Dedifferentiated amniotic fluid mesenchymal stem cell (primary cell): ENCODE measurements at regions not wholly inside any gene's neighbourhood (a gene's known extent, or its start where the extent isn't known, plus 50 kb on each side); places are given as distances from the start of the nearest gene placed in this dataset.
A peak's percentile ranks its signal among the peaks of the same experiment; 100 is the strongest.
"Not testable (repeated sequence)": the region's sequence is repeated elsewhere in the genome, so short reads cannot be mapped to it uniquely, and the experiment has no call there.

Source experiments
- DNase-seq: peaks from one replicate; pipeline ENCODE4 v3.0.0-alpha.2; 2016; ENCODE audit errors: extremely low spot score

DNA sequence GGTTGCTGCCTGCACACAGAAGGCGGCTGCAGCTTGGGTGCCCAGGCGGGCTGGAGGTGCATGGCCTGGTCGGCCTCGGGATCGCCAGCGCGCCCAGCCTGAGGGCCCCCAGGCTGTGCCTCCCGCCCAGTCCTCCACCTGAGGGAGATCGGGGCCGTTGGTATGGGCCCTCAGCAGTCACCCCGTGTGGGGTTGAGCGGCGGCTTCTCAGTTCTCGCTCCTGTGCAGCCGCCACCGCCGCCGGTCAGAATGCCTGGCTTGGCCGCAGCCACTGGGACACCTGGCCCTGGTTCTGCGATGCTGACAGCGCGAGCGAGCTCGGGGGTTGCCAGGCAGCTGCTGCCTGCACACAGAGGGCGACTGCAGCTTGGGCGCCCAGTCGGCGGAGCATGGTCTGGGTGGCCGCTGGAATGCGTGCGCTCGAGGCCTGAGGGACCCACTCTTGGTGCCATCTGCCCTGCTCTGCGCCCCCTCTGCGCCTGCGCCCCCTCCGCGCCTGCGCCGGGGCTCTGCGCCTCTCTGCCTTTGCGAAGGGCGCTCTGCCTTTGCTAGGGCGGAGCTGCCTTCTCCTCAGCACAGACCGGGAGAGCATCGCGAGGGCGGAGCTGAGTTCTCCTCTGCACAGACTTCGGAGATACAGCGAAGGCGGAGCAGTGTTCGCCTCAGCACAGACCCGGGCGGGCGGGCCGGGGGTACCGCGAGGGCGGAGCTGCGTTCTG is 84.6 kb upstream of the ZNG1F start:
- DNase-seq: peak; percentile 14

GRCh38 chr9:41272879-41273548 is 83.9 kb upstream of the ZNG1F start:
- DNase-seq: not testable (repeated sequence)

GRCh38 chr9:41270992-41271391 is 81.9 kb upstream of the ZNG1F start:
- DNase-seq: not testable (repeated sequence)

GRCh38 chr9:41269471-41269870 is 80.4 kb upstream of the ZNG1F start:
- DNase-seq: not testable (repeated sequence)

DNA sequence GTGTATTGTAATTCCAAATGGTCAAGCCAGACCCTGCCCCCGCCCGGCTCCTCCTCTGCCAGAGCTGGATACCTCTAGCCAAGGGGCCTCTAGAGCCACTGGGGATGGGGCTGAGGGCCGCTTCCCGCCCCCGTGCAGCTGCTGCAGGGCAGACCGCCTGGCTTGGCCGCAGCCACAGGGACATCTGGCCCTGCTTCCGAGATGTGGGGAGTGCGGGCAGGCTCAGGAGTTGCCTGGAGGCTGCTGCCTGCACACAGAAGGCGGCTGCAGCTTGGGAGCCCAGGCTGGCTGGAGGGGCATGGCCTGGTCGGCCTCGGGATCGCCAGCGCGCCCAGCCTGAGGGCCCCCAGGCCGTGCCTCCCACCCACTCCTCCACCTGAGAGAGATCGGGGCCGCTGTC is 79.9 kb upstream of the ZNG1F start:
- DNase-seq: not testable (repeated sequence)

DNA sequence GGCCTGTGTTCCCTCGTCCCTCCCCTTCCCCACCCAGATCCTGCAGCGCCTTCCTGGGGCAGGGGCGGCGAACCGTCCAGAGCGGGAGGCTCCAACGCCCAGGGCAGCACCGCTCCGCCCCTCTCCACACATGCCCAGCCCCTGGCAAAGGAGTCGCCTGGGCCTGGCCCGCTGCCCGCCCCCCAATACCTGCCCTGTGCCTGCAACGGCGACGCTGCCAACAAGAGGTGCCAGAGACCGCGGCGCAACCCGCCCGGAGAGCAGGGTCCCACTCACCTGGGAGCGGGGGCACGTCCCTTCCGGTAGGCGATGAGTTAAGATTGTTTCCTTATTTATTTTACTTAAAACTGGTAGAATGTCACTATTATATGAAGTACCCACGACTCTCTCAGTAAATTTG is 77.5 kb upstream of the ZNG1F start:
- DNase-seq: not testable (repeated sequence)

- DNase-seq: not testable (repeated sequence)
These were observed 76.9 kb upstream of the ZNG1F start for GRCh38 chr9:41266000-41266399.

GRCh38 chr9:41251973-41252372 is 62.9 kb upstream of the ZNG1F start:
- DNase-seq: not testable (repeated sequence)

DNA sequence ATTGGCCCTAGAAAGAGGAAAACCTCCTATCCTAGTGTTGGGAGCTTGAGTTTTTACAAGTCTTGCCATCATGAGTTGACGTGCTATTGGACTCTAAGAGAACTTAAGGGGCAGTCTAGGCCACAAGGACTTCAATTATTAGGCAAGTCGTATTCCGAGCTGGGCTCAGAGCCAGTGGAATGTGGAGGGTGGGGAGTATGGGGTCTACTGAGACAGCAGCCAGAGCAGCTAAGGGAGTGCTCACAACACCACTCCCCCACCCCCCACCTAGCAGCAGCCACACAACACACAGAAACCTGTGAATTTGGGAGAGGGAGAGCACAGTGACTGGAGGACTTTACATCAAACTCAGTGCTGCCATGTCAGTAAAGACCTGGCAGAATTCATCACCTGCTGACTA is 62.0 kb upstream of the ZNG1F start:
- DNase-seq: not testable (repeated sequence)

GRCh38 chr9:41246702-41247101 is 57.6 kb upstream of the ZNG1F start:
- not testable (repeated sequence) for DNase-seq
